Inflammatory macrophage treated with lipopolysaccharide for 1 hour (primary cell): ENCODE measurements at regions not wholly inside any gene's neighbourhood (a gene's known extent, or its start where the extent isn't known, plus 50 kb on each side); places are given as distances from the start of the nearest gene placed in this dataset.
A peak's percentile ranks its signal among the peaks of the same experiment; 100 is the strongest.
"Not testable (repeated sequence)": the region's sequence is repeated elsewhere in the genome, so short reads cannot be mapped to it uniquely, and the experiment has no call there.

Experiments used
- DNase-seq, 2 donors: peaks; one replicate each; pipeline ENCODE4 v3.0.0-alpha.2; 2020 to 2022

- no peak for DNase-seq
Measured at GRCh38 chr3:115396801-115397200, 226.5 kb upstream of the GAP43 start.

- no peak for DNase-seq
Measured at GRCh38 chr3:115397433-115397832, 225.9 kb upstream of the GAP43 start.

GRCh38 chr3:115398506-115398905 is 224.8 kb upstream of the GAP43 start:
- no peak for DNase-seq

- no peak for DNase-seq
Measured at GRCh38 chr3:115399750-115400149, 223.6 kb upstream of the GAP43 start.

GRCh38 chr3:115401298-115401697 is 222.0 kb upstream of the GAP43 start:
- no peak for DNase-seq

GRCh38 chr3:115401851-115402501 is 221.3 kb upstream of the GAP43 start:
- DNase-seq: no peak

GRCh38 chr3:115402651-115403050 is 220.7 kb upstream of the GAP43 start:
- DNase-seq: no peak

GRCh38 chr3:115403786-115404185 is 219.5 kb upstream of the GAP43 start:
- DNase-seq: no peak

- no peak for DNase-seq
Measured at GRCh38 chr3:115409596-115409995, 213.7 kb upstream of the GAP43 start.

- not testable (repeated sequence) for DNase-seq
Measured at GRCh38 chr3:115414610-115415009, 208.7 kb upstream of the GAP43 start.

GRCh38 chr3:115415246-115415996 is 207.9 kb upstream of the GAP43 start:
- no peak for DNase-seq

GRCh38 chr3:115418583-115418982 is 204.7 kb upstream of the GAP43 start:
- DNase-seq: no peak

- no peak for DNase-seq
Measured at GRCh38 chr3:115420086-115420485, 203.2 kb upstream of the GAP43 start.

- DNase-seq: peak in 1 of 2 donors; percentile 16
Measured at GRCh38 chr3:115423170-115423569, 200.1 kb upstream of the GAP43 start.

GRCh38 chr3:115428841-115429240 is 194.5 kb upstream of the GAP43 start:
- no peak for DNase-seq

GRCh38 chr3:115436767-115437301 is 186.5 kb upstream of the GAP43 start:
- no peak for DNase-seq

- DNase-seq: no peak
Measured at GRCh38 chr3:115438799-115439198, 184.5 kb upstream of the GAP43 start.

- DNase-seq: no peak
Measured at GRCh38 chr3:115445559-115445958, 177.8 kb upstream of the GAP43 start.

- no peak for DNase-seq
Measured at GRCh38 chr3:115448851-115449250, 174.5 kb upstream of the GAP43 start.

GRCh38 chr3:115450036-115450435 is 173.3 kb upstream of the GAP43 start:
- no peak for DNase-seq

- DNase-seq: no peak
Measured at GRCh38 chr3:115464036-115464435, 159.3 kb upstream of the GAP43 start.

- DNase-seq: peak; percentile 3 to 8
Measured at GRCh38 chr3:115469649-115470048, 153.7 kb upstream of the GAP43 start.

GRCh38 chr3:115470254-115470653 is 153.1 kb upstream of the GAP43 start:
- no peak for DNase-seq
